Upper lobe of left lung (tissue), 4 donors: ENCODE measurements at regions not wholly inside any gene's neighbourhood (a gene's known extent, or its start where the extent isn't known, plus 50 kb on each side); places are given as distances from the start of the nearest gene placed in this dataset.

Experiments used
- CTCF ChIP-seq, 6 experiments: fragments of 450-650 bp in 4 of 6; fragments of 200-600 bp in 2 of 6; sonication (generic) in 2 of 6; IDR thresholded peaks; one replicate each; pipeline ENCODE4 v1.5.1; 2016 to 2019; ENCODE audit warnings: antibody characterized with exemption in 6 of 6
- EP300 ChIP-seq, 4 donors: sonication (generic); formaldehyde crosslinking; IDR thresholded peaks; one replicate each; pipeline ENCODE4 v1.5.1; 2017; ENCODE audit warnings: antibody characterized with exemption in 4 of 4, control low read depth in 2 of 4
- POLR2A ChIP-seq, 4 donors: fragments of 450-650 bp; IDR thresholded peaks; one replicate each; pipeline ENCODE4 v1.5.1; 2016 to 2017; ENCODE audit warnings: antibody characterized with exemption in 4 of 4, mild to moderate bottlenecking in 2 of 4
- POLR2AphosphoS5 ChIP-seq, 2 donors: sonication (generic); formaldehyde crosslinking; IDR thresholded peaks; one replicate each; pipeline ENCODE4 v1.5.1; 2017; ENCODE audit warnings: antibody characterized with exemption in 2 of 2

- TF ChIP-seq CTCF (IDR thresholded peaks at IDR 0.05) (no peak), EP300 (IDR thresholded peaks at IDR 0.05) (no peak), POLR2A (IDR thresholded peaks at IDR 0.05) (no peak), POLR2AphosphoS5 (IDR thresholded peaks at IDR 0.05) (no peak)
Observed at GRCh38 chr6:22875845-22876244, 306.5 kb downstream of the HDGFL1 start.
